ENCODE measurements at regions not wholly inside any gene's neighbourhood (a gene's known extent, or its start where the extent isn't known, plus 50 kb on each side); places are given as distances from the start of the nearest gene placed in this dataset.

DNA sequence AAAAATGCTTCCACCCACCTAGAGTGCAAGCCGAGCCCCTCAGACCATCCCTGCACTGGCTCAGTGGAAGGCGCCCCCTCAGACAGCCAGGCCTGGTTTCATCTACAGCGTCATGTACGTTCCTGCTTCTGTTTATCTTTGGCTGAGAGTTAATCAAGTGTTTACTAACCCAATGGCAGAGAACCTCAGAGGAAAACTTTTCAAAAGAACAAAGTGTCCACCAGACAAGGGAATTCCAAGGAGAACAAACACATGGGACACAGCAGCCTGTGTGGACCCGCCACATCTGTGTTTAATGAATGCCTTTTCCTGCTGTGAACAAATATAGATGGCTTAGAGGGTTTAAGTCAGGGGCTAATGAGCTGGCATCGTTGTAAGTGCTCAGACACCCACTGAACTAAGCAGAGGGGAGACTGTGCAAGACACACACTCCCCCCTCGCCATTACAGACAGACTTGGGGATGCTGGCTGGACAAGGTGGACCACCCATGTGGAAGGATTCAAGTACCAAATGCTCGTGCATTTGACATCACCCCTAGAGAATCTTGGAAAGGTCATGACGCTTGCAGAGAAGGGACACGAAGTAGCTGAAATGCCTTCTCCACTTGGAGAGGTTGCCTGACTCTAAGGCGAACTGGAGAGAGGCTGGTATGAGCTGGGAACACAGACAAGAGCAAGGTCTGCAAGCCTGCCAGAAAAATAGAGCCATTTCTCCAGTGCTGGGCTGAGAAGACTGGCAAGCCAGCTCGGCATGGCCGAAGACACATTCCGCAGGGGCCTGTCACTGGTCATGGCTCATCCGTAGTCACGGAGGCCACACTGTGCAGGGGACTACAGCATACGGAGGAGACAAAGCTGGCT is 53.5 kb upstream of the NXT1 start:
- Histone ChIP-seq H3K4me1 (ENCODE audit: insufficient read depth, low read length) (no peaks in the 10 kb centered on the region), H3K36me3 (ENCODE audit: insufficient read depth, low read length) (no peaks in the 10 kb centered on the region), H3K9ac (ENCODE audit: low read length) (no peak overlapping the region), H3K4me3 (ENCODE audit: insufficient read depth, low read depth, low read length) (no peak overlapping the region), H2AFZ (ENCODE audit: low read depth, low read length) (no peak overlapping the region), H3K4me2 (ENCODE audit: low read length) (no peak overlapping the region), H3K79me2 (ENCODE audit: insufficient read depth, low read length) (no peaks in the 10 kb centered on the region), H3K9me3 (ENCODE audit: insufficient read depth, low read depth, low read length) (peaks cover 6% of the 10 kb centered on the region), H4K20me1 (ENCODE audit: insufficient read depth, low read length) (no peaks in the 10 kb centered on the region), H3K27ac (ENCODE audit: low read depth, low read length) (no peak overlapping the region), H3K27me3 (ENCODE audit: insufficient read depth, low read length) (no peaks in the 10 kb centered on the region)
- no peak overlapping the region for H3K27ac Mint-ChIP-seq (ENCODE audit: unreplicated experiment)
- peaks cover 48% of the 10 kb centered on the region for H3K27me3 Mint-ChIP-seq (ENCODE audit: low read depth, unreplicated experiment)
- H3K4me1 Mint-ChIP-seq (ENCODE audit: low read depth, unreplicated experiment): peaks cover 3% of the 10 kb centered on the region
- no peak overlapping the region for H3K4me3 Mint-ChIP-seq (ENCODE audit: unreplicated experiment)
- no peak for DNase-seq (ENCODE audit: low read depth)
- no peaks in the 10 kb centered on the region for H3K9me3 Mint-ChIP-seq (ENCODE audit: unreplicated experiment)
- TF ChIP-seq, protein P1, sequence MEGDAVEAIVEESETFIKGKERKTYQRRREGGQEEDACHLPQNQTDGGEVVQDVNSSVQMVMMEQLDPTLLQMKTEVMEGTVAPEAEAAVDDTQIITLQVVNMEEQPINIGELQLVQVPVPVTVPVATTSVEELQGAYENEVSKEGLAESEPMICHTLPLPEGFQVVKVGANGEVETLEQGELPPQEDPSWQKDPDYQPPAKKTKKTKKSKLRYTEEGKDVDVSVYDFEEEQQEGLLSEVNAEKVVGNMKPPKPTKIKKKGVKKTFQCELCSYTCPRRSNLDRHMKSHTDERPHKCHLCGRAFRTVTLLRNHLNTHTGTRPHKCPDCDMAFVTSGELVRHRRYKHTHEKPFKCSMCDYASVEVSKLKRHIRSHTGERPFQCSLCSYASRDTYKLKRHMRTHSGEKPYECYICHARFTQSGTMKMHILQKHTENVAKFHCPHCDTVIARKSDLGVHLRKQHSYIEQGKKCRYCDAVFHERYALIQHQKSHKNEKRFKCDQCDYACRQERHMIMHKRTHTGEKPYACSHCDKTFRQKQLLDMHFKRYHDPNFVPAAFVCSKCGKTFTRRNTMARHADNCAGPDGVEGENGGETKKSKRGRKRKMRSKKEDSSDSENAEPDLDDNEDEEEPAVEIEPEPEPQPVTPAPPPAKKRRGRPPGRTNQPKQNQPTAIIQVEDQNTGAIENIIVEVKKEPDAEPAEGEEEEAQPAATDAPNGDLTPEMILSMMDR (IDR thresholded peaks at IDR 0.05; ENCODE audit: insufficient read depth, low read depth, low read length): no peak
- no peak for TF ChIP-seq EZH2 (IDR thresholded peaks at IDR 0.05; ENCODE audit: insufficient read depth, low read length)
- H3K36me3 Mint-ChIP-seq (ENCODE audit: low read depth, unreplicated experiment): no peaks in the 10 kb centered on the region
- no peak for FAIRE-seq

DNA sequence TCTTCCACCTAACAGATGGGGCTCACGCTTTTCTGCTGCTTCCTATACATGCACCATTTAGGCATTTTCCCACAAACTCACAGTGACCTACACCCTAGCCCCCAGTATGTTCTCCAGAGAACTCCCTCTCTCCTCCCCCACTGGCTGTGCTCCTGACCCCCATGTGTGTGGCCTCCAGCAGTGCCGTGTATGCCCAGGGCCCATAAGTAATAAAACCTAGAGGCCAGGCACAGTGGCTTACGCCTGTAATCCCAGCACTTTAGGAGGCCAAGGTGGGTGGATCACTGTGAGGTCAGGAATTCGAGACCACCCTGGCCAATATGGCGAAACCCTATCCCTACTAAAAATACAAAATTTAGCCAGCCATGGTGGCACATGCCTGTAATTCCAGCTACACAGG is 54.7 kb upstream of the NXT1 start:
- FAIRE-seq (no peak), DNase-seq (ENCODE audit: low read depth) (no peak)
- H3K9me3 ChIP-seq (ENCODE audit: insufficient read depth, low read depth, low read length): peaks cover 6% of the 10 kb centered on the region
- Mint-ChIP-seq H3K36me3 (ENCODE audit: low read depth, unreplicated experiment) (no peaks in the 10 kb centered on the region), H3K27me3 (ENCODE audit: low read depth, unreplicated experiment) (peaks cover 43% of the 10 kb centered on the region), H3K4me3 (ENCODE audit: unreplicated experiment) (no peak overlapping the region), H3K9me3 (ENCODE audit: unreplicated experiment) (no peaks in the 10 kb centered on the region), H3K4me1 (ENCODE audit: low read depth, unreplicated experiment) (peaks cover 3% of the 10 kb centered on the region), H3K27ac (ENCODE audit: unreplicated experiment) (no peak overlapping the region)
- no peaks in the 10 kb centered on the region for H4K20me1 ChIP-seq (ENCODE audit: insufficient read depth, low read length)
- no peak overlapping the region for H3K27ac ChIP-seq (ENCODE audit: low read depth, low read length)
- H3K4me2 ChIP-seq (ENCODE audit: low read length): no peak overlapping the region
- H3K36me3 ChIP-seq (ENCODE audit: insufficient read depth, low read length): no peaks in the 10 kb centered on the region
- H3K27me3 ChIP-seq (ENCODE audit: insufficient read depth, low read length): no peaks in the 10 kb centered on the region
- no peak overlapping the region for H3K9ac ChIP-seq (ENCODE audit: low read length)
- H3K79me2 ChIP-seq (ENCODE audit: insufficient read depth, low read length): no peaks in the 10 kb centered on the region
- TF ChIP-seq EZH2 (IDR thresholded peaks at IDR 0.05; ENCODE audit: insufficient read depth, low read length): no peak
- TF ChIP-seq, protein P1 (IDR thresholded peaks at IDR 0.05; ENCODE audit: insufficient read depth, low read depth, low read length): no peak
- H2AFZ ChIP-seq (ENCODE audit: low read depth, low read length): no peak overlapping the region
- H3K4me1 ChIP-seq (ENCODE audit: insufficient read depth, low read length): no peaks in the 10 kb centered on the region
- no peak overlapping the region for H3K4me3 ChIP-seq (ENCODE audit: insufficient read depth, low read depth, low read length)

DNA sequence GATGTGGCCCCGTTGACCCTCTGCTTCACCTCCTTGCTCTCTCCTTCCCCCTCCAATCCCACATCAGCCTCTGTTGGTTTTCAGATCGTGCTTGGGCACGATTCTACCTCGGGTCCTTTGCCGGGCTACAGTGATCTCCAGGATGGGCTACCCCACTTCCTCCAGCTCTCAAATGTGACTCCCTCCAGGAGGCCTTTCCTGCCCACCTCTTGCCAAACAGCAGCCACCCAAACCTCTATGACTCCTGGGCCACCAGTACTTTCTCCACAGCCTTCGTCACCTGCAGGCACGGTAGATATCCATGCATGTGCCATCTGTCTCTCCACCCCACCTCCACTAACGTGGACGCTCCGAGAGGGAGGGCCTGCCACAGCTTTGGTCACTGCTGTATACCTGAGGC is 55.9 kb upstream of the NXT1 start:
- H3K36me3 ChIP-seq (ENCODE audit: insufficient read depth, low read length): no peaks in the 10 kb centered on the region
- peaks cover 6% of the 10 kb centered on the region for H3K9me3 ChIP-seq (ENCODE audit: insufficient read depth, low read depth, low read length)
- no peak overlapping the region for H3K4me3 ChIP-seq (ENCODE audit: insufficient read depth, low read depth, low read length)
- no peak overlapping the region for H3K9ac ChIP-seq (ENCODE audit: low read length)
- no peaks in the 10 kb centered on the region for H3K9me3 Mint-ChIP-seq (ENCODE audit: unreplicated experiment)
- TF ChIP-seq, protein P1 (IDR thresholded peaks at IDR 0.05; ENCODE audit: insufficient read depth, low read depth, low read length): no peak
- TF ChIP-seq EZH2 (IDR thresholded peaks at IDR 0.05; ENCODE audit: insufficient read depth, low read length): no peak
- no peak overlapping the region for H3K27ac ChIP-seq (ENCODE audit: low read depth, low read length)
- no peaks in the 10 kb centered on the region for H4K20me1 ChIP-seq (ENCODE audit: insufficient read depth, low read length)
- H3K4me1 Mint-ChIP-seq (ENCODE audit: low read depth, unreplicated experiment): peaks cover 3% of the 10 kb centered on the region
- FAIRE-seq (no peak), DNase-seq (ENCODE audit: low read depth) (no peak)
- H3K27ac Mint-ChIP-seq (ENCODE audit: unreplicated experiment): no peak overlapping the region
- H3K79me2 ChIP-seq (ENCODE audit: insufficient read depth, low read length): no peaks in the 10 kb centered on the region
- H3K27me3 ChIP-seq (ENCODE audit: insufficient read depth, low read length): no peaks in the 10 kb centered on the region
- H3K36me3 Mint-ChIP-seq (ENCODE audit: low read depth, unreplicated experiment): no peaks in the 10 kb centered on the region
- H3K4me2 ChIP-seq (ENCODE audit: low read length): no peak overlapping the region
- H2AFZ ChIP-seq (ENCODE audit: low read depth, low read length): no peak overlapping the region
- H3K4me1 ChIP-seq (ENCODE audit: insufficient read depth, low read length): no peaks in the 10 kb centered on the region
- H3K27me3 Mint-ChIP-seq (ENCODE audit: low read depth, unreplicated experiment): peaks cover 47% of the 10 kb centered on the region
- no peak overlapping the region for H3K4me3 Mint-ChIP-seq (ENCODE audit: unreplicated experiment)
